ENCODE measurements at regions not wholly inside any gene's neighbourhood (a gene's known extent, or its start where the extent isn't known, plus 50 kb on each side); places are given as distances from the start of the nearest gene placed in this dataset.

DNA sequence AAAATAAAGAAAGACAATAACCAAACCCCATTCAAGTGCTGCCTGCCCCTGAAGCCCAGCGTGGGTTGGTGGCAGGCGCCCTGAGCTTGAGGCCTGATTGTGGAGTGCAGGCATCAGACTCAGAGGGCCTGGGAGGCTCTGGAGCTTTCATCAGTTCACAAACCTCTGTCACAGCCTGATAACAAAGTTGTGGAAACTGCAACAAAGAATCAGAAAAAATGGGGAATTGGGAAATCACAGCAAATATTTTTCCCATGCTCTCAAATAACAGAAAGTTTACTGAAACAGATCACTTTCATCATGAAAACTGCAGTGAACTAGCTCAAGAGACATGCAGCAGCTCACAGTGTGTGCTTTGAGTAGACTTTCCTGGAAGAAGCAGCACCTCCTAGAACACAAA, 793.6 kb downstream of the UQCRFS1 start:
- TF ChIP-seq, protein P1, sequence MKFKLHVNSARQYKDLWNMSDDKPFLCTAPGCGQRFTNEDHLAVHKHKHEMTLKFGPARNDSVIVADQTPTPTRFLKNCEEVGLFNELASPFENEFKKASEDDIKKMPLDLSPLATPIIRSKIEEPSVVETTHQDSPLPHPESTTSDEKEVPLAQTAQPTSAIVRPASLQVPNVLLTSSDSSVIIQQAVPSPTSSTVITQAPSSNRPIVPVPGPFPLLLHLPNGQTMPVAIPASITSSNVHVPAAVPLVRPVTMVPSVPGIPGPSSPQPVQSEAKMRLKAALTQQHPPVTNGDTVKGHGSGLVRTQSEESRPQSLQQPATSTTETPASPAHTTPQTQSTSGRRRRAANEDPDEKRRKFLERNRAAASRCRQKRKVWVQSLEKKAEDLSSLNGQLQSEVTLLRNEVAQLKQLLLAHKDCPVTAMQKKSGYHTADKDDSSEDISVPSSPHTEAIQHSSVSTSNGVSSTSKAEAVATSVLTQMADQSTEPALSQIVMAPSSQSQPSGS (IDR thresholded peaks at IDR 0.05; ENCODE audit: low read length), result no peak
- TF ChIP-seq, protein P2, sequence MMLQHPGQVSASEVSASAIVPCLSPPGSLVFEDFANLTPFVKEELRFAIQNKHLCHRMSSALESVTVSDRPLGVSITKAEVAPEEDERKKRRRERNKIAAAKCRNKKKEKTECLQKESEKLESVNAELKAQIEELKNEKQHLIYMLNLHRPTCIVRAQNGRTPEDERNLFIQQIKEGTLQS (IDR thresholded peaks at IDR 0.05; ENCODE audit: borderline replicate concordance, extremely low read depth, low read depth, low read length), result no peak
- TF ChIP-seq, protein P3, sequence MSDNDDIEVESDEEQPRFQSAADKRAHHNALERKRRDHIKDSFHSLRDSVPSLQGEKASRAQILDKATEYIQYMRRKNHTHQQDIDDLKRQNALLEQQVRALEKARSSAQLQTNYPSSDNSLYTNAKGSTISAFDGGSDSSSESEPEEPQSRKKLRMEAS (IDR thresholded peaks at IDR 0.05; ENCODE audit: low read depth, low read length), result no peak
